ENCODE measurements at regions not wholly inside any gene's neighbourhood (a gene's known extent, or its start where the extent isn't known, plus 50 kb on each side); places are given as distances from the start of the nearest gene placed in this dataset.

GRCh38 chr1:5376538-5377247 is 615.5 kb downstream of the NPHP4 start:
- H3K4me3 Mint-ChIP-seq, result no peak overlapping the region
- no peaks in the 10 kb centered on the region for H3K9me3 Mint-ChIP-seq
- H3K36me3 Mint-ChIP-seq, result no peaks in the 10 kb centered on the region
- H3K27me3 Mint-ChIP-seq, result no peaks in the 10 kb centered on the region
- no peak overlapping the region for H3K27ac Mint-ChIP-seq
- no peaks in the 10 kb centered on the region for H3K4me1 Mint-ChIP-seq

GRCh38 chr1:5375481-5375880 is 616.7 kb downstream of the NPHP4 start:
- Mint-ChIP-seq H3K27ac (no peak overlapping the region), H3K9me3 (no peaks in the 10 kb centered on the region), H3K4me3 (no peak overlapping the region), H3K4me1 (peaks cover 10% of the 10 kb centered on the region), H3K36me3 (peaks cover 1% of the 10 kb centered on the region), H3K27me3 (no peaks in the 10 kb centered on the region)

- peaks cover 17% of the 10 kb centered on the region for H3K4me1 Mint-ChIP-seq
- no peaks in the 10 kb centered on the region for H3K9me3 Mint-ChIP-seq
- H3K27ac Mint-ChIP-seq, result no peak overlapping the region
Observed at GRCh38 chr1:5374192-5374591, 618.0 kb downstream of the NPHP4 start.

GRCh38 chr1:5373281-5373680 is 618.9 kb downstream of the NPHP4 start:
- Mint-ChIP-seq H3K27ac (no peak overlapping the region), H3K27me3 (no peaks in the 10 kb centered on the region), H3K36me3 (peaks cover 2% of the 10 kb centered on the region), H3K4me1 (peaks cover 17% of the 10 kb centered on the region), H3K9me3 (no peaks in the 10 kb centered on the region), H3K4me3 (no peak overlapping the region)

More at GRCh38 chr1:5374192-5374591, 618.0 kb downstream of the NPHP4 start:
- Mint-ChIP-seq H3K27me3 (no peaks in the 10 kb centered on the region), H3K4me3 (no peak overlapping the region), H3K36me3 (peaks cover 2% of the 10 kb centered on the region)

- Mint-ChIP-seq H3K4me3 (no peak overlapping the region), H3K4me1 (peaks cover 17% of the 10 kb centered on the region), H3K27ac (no peak overlapping the region), H3K27me3 (no peaks in the 10 kb centered on the region), H3K36me3 (peaks cover 2% of the 10 kb centered on the region), H3K9me3 (no peaks in the 10 kb centered on the region)
Observed at GRCh38 chr1:5371270-5371669, 621.0 kb downstream of the NPHP4 start.

GRCh38 chr1:5370311-5370710 is 621.9 kb downstream of the NPHP4 start:
- Mint-ChIP-seq H3K27me3 (no peaks in the 10 kb centered on the region), H3K9me3 (no peaks in the 10 kb centered on the region), H3K36me3 (peaks cover 2% of the 10 kb centered on the region), H3K27ac (no peak overlapping the region), H3K4me3 (no peak overlapping the region), H3K4me1 (peaks cover 17% of the 10 kb centered on the region)

GRCh38 chr1:5369223-5369622 is 623.0 kb downstream of the NPHP4 start:
- Mint-ChIP-seq H3K27ac (no peak overlapping the region), H3K4me1 (peaks cover 17% of the 10 kb centered on the region), H3K4me3 (no peak overlapping the region), H3K27me3 (no peaks in the 10 kb centered on the region), H3K36me3 (peaks cover 2% of the 10 kb centered on the region), H3K9me3 (no peaks in the 10 kb centered on the region)

- Mint-ChIP-seq H3K27me3 (no peaks in the 10 kb centered on the region), H3K36me3 (peaks cover 2% of the 10 kb centered on the region), H3K9me3 (no peaks in the 10 kb centered on the region), H3K4me3 (no peak overlapping the region), H3K27ac (no peak overlapping the region), H3K4me1 (peaks cover 17% of the 10 kb centered on the region)
Observed at GRCh38 chr1:5368201-5368600, 624.0 kb downstream of the NPHP4 start.

- no peaks in the 10 kb centered on the region for H3K9me3 Mint-ChIP-seq
- no peaks in the 10 kb centered on the region for H3K27me3 Mint-ChIP-seq
- H3K27ac Mint-ChIP-seq, result no peak overlapping the region
- H3K4me1 Mint-ChIP-seq, result peaks cover 17% of the 10 kb centered on the region
- H3K4me3 Mint-ChIP-seq, result no peak overlapping the region
- peaks cover 2% of the 10 kb centered on the region for H3K36me3 Mint-ChIP-seq
Observed at GRCh38 chr1:5367306-5367705, 624.9 kb downstream of the NPHP4 start.

- no peak overlapping the region for H3K4me3 Mint-ChIP-seq
- peaks cover 2% of the 10 kb centered on the region for H3K36me3 Mint-ChIP-seq
- no peaks in the 10 kb centered on the region for H3K9me3 Mint-ChIP-seq
- no peaks in the 10 kb centered on the region for H3K27me3 Mint-ChIP-seq
- no peak overlapping the region for H3K27ac Mint-ChIP-seq
- H3K4me1 Mint-ChIP-seq, result peaks cover 10% of the 10 kb centered on the region
Observed at GRCh38 chr1:5365751-5366150, 626.5 kb downstream of the NPHP4 start.

- no peak overlapping the region for H3K27ac Mint-ChIP-seq
- H3K36me3 Mint-ChIP-seq, result peaks cover 2% of the 10 kb centered on the region
- H3K27me3 Mint-ChIP-seq, result no peaks in the 10 kb centered on the region
- H3K4me1 Mint-ChIP-seq, result peaks cover 3% of the 10 kb centered on the region
- no peak overlapping the region for H3K4me3 Mint-ChIP-seq
- peaks cover 4% of the 10 kb centered on the region for H3K9me3 Mint-ChIP-seq
Observed at GRCh38 chr1:5364591-5364990, 627.6 kb downstream of the NPHP4 start.

GRCh38 chr1:5354681-5355080 is 637.5 kb downstream of the NPHP4 start:
- no peaks in the 10 kb centered on the region for H3K27me3 Mint-ChIP-seq
- H3K4me1 Mint-ChIP-seq, result peaks cover 9% of the 10 kb centered on the region
- H3K4me3 Mint-ChIP-seq, result no peak overlapping the region
- H3K9me3 Mint-ChIP-seq, result peaks cover 14% of the 10 kb centered on the region
- H3K36me3 Mint-ChIP-seq, result peaks cover 7% of the 10 kb centered on the region
- no peak overlapping the region for H3K27ac Mint-ChIP-seq

GRCh38 chr1:5351366-5351765 is 640.9 kb downstream of the NPHP4 start:
- Mint-ChIP-seq H3K36me3 (peaks cover 5% of the 10 kb centered on the region), H3K27me3 (no peaks in the 10 kb centered on the region), H3K4me1 (peaks cover 15% of the 10 kb centered on the region), H3K4me3 (no peak overlapping the region), H3K27ac (no peak overlapping the region), H3K9me3 (peaks cover 10% of the 10 kb centered on the region)

GRCh38 chr1:5349526-5349925 is 642.7 kb downstream of the NPHP4 start:
- Mint-ChIP-seq H3K4me3 (no peak overlapping the region), H3K27me3 (no peaks in the 10 kb centered on the region), H3K27ac (no peak overlapping the region), H3K36me3 (no peaks in the 10 kb centered on the region), H3K9me3 (peaks cover under 1% of the 10 kb centered on the region), H3K4me1 (peaks cover 15% of the 10 kb centered on the region)

GRCh38 chr1:5348732-5349465 is 643.3 kb downstream of the NPHP4 start:
- Mint-ChIP-seq H3K36me3 (no peaks in the 10 kb centered on the region), H3K27ac (no peak overlapping the region), H3K4me1 (peaks cover 15% of the 10 kb centered on the region), H3K27me3 (no peaks in the 10 kb centered on the region), H3K9me3 (no peaks in the 10 kb centered on the region), H3K4me3 (no peak overlapping the region)

- no peak overlapping the region for H3K4me3 Mint-ChIP-seq
- no peaks in the 10 kb centered on the region for H3K9me3 Mint-ChIP-seq
- H3K27ac Mint-ChIP-seq, result no peak overlapping the region
- H3K27me3 Mint-ChIP-seq, result no peaks in the 10 kb centered on the region
- no peaks in the 10 kb centered on the region for H3K36me3 Mint-ChIP-seq
- peaks cover 15% of the 10 kb centered on the region for H3K4me1 Mint-ChIP-seq
Observed at GRCh38 chr1:5347726-5348125, 644.5 kb downstream of the NPHP4 start.

All from activated naive CD4-positive, alpha-beta T cell treated with anti-CD3 and anti-CD28 coated beads, Interleukin-2, amount 50 U/mL, for 24 hours (primary cell).